Mesodermal cell (in vitro differentiated cells): ENCODE measurements at regions not wholly inside any gene's neighbourhood (a gene's known extent, or its start where the extent isn't known, plus 50 kb on each side); places are given as distances from the start of the nearest gene placed in this dataset.
"Not testable (repeated sequence)": the region's sequence is repeated elsewhere in the genome, so short reads cannot be mapped to it uniquely, and the experiment has no call there.

ENCODE experiments used
- H3K27ac ChIP-seq: 2 replicates; pipeline ENCODE4 v1.7.0; 2013; ENCODE audit warnings: mild to moderate bottlenecking, low read depth, low read length, moderate library complexity; ENCODE audit not compliant: severe bottlenecking
- H3K36me3 ChIP-seq: 2 replicates; pipeline ENCODE4 v1.7.1; 2013; ENCODE audit warnings: mild to moderate bottlenecking, low read length, moderate library complexity; ENCODE audit not compliant: control insufficient read depth, insufficient read depth
- H3K4me1 ChIP-seq: one replicate; pipeline ENCODE4 v1.7.1; 2013; ENCODE audit warnings: mild to moderate bottlenecking, low read length; ENCODE audit not compliant: insufficient read depth, control insufficient read depth, poor library complexity, severe bottlenecking
- H3K4me3 ChIP-seq: 2 replicates; pipeline ENCODE4 v1.7.0; 2013; ENCODE audit warnings: low read length, control low read depth, mild to moderate bottlenecking; ENCODE audit not compliant: insufficient read depth, poor library complexity, severe bottlenecking; ENCODE audit errors: extremely low read depth
- H3K9me3 ChIP-seq: 2 replicates; pipeline ENCODE4 v1.7.1; 2013; ENCODE audit warnings: mild to moderate bottlenecking, low read length, moderate library complexity; ENCODE audit not compliant: control insufficient read depth
- WGBS, 2 experiments: methylation state at CpG; one replicate each; pipeline ENCODE4 v1.1.5; 2013; ENCODE audit warnings: missing lambda C conversion rate in 2 of 2; ENCODE audit not compliant: insufficient coverage in 2 of 2; 5-methylcytosine and 5-hydroxymethylcytosine counted together

DNA sequence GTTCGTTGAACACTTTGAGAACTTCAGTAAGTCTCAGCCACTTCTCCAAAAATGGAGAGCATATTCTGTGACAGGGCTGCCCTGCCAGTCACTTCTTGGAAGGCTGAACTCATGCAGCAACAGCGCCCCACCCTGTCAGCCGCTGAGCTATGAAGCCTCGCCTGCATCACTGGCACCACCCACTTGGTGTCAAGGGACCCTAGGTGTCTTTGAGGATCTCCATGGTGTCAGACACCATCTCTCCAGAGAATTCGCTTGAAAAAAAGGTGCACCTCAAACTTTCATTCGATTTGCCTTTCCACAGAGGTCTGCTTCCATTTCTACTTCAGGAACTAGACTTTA lies 351.5 kb downstream of the SPATA31A6 start:
- not testable (repeated sequence) for H3K27ac ChIP-seq, H3K9me3 ChIP-seq, H3K36me3 ChIP-seq, H3K4me3 ChIP-seq, H3K4me1 ChIP-seq
- 70 to 75% methylated on average over 4 of the region's 6 CpGs for WGBS, 2 experiments

DNA sequence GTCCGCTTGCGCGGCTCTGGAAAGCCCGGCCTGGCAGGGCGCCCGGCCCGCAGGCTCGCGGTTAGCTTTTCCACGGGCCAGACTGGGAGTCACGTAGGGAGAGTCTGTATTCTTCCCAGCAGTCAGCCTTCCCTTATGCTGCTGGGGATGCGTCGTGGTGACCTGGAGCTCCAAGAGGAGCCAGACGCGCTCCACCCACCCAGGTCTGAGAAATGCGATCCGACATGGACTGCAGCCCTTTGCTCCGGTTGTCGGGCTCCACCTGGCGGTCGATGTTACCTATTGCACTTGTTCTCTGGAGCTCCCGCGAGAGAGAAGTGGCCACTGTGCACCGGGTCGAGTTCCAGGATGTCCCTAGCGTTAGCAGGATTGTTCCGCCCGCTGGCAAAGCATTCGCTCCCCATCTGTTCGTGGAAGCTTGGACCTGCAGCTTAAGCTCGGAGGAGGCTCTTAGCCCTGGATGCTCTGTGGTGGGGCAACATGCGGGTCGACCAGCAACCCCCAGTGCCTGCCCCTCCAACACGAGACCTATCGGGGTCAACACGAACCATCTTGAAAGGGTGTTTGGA lies 367.4 kb downstream of the SPATA31A6 start:
- H3K9me3 ChIP-seq, H3K4me3 ChIP-seq, H3K36me3 ChIP-seq, H3K4me1 ChIP-seq, H3K27ac ChIP-seq: not testable (repeated sequence)
- WGBS, 2 experiments = no CpG with 5 or more reads among the region's 36 CpGs

DNA sequence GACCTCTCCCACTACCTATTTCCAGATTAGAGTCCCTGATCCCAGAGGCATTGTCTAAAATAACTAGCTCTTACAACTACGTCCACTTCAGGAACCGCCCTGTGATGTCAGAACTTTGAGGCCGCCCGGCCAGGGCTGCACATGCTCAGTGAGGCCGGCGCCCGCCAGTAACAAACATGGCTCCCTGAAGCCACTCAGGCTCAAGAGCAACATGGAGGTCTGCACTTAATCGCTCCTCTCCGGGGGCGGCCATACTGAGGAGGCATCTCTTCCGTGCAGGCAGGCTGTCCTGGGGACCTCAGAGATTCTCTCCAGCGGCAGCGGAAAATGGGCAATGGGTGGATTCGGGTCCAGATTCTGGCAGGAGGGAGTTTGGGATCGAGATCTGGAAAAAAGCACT lies 385.1 kb downstream of the SPATA31A6 start:
- no CpG with 5 or more reads among the region's 15 CpGs for WGBS, 2 experiments
- H3K27ac ChIP-seq = not testable (repeated sequence)

DNA sequence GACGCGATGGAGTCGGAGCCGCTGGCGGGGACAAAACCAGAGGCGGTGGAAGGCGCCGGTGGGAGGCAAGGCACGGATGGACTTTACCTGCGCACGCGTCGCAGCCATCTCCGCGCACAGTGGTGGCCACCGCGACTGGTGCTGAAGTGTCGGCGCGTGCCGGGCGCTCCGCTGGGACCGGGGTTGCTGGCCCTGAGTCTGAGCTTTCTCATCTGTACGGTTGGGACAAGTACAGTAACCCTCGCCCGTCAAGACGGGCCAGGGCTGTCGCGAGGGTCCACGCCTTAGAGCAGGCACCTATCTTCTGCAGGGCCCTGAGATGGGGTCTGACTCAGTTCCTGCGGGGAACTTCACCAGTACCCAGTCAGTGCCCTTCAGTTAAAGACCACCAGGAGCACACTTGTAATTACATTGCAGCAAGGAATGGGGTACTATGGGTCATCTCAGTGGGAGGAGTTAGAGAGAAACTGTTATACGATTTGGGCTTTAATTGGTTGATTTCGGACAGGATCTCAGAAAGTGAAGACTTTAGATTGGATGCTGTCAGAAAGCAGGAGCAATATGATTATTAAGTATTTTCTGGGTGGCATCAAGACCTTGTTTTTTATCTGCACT lies 385.6 kb downstream of the SPATA31A6 start:
- not testable (repeated sequence) for H3K9me3 ChIP-seq, H3K4me3 ChIP-seq, H3K27ac ChIP-seq, H3K4me1 ChIP-seq, H3K36me3 ChIP-seq
- WGBS, 2 experiments = no CpG with 5 or more reads among the region's 34 CpGs

More for the DNA sequence above, 385.1 kb downstream of the SPATA31A6 start:
- H3K9me3 ChIP-seq, H3K4me1 ChIP-seq, H3K36me3 ChIP-seq, H3K4me3 ChIP-seq: not testable (repeated sequence)

DNA sequence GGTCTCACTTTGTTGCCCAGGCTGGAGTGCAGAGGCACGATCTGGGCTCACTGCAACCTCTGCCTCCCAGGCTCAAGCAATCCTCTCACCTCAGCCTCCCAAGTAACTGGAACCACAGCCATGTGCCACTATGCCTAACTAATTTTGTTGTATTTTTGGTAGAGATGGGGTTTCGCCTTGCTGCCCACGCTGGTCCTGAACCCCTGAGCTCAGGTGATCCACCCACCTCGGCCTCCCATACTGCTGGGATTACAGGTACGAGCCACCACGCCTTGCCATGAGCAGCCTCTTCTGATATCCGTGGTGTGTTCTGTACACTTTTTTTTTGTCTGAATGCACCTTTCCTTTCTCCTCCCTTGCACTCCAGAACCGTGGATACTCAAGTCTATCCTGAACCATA lies 394.4 kb downstream of the SPATA31A6 start:
- H3K4me1 ChIP-seq, H3K36me3 ChIP-seq, H3K4me3 ChIP-seq, H3K27ac ChIP-seq, H3K9me3 ChIP-seq: not testable (repeated sequence)
- WGBS, 2 experiments = 100% methylated on average over 2 of the region's 8 CpGs; no CpG with 5 or more reads in 1 of the 2 experiments
